CD14-positive monocyte (primary cell): ENCODE measurements at regions not wholly inside any gene's neighbourhood (a gene's known extent, or its start where the extent isn't known, plus 50 kb on each side); places are given as distances from the start of the nearest gene placed in this dataset.

Source experiments
- DNase-seq, 3 donors: peaks; one replicate each; pipeline ENCODE4 v3.0.0-alpha.2; 2011 to 2022
- H2AFZ ChIP-seq: 2 replicates; pipeline ENCODE4 v1.6.0; 2012; ENCODE audit warnings: mild to moderate bottlenecking, low read depth, low read length, inconsistent platforms; ENCODE audit not compliant: insufficient read depth, poor library complexity, severe bottlenecking
- H3K27ac ChIP-seq, 2 donors: 1 replicate in 1 of 2; 2 replicates in 1 of 2; pipeline ENCODE4 v1.5.1; 2012 to 2013; ENCODE audit warnings: low read length in 2 of 2, control low read depth in 1 of 2, inconsistent platforms in 1 of 2, low read depth in 1 of 2, mild to moderate bottlenecking in 1 of 2
- H3K27me3 ChIP-seq, 2 donors: one replicate each; pipeline versions ENCODE4 v1.6.0 to v1.6.1; 2011 to 2013; ENCODE audit warnings: low read length in 2 of 2; ENCODE audit not compliant: control insufficient read depth in 2 of 2, insufficient read depth in 2 of 2
- H3K36me3 ChIP-seq, 2 donors: replicated peaks in 1 of 2; 1 replicate in 1 of 2; 2 replicates in 1 of 2; pipeline versions ENCODE4 v1.5.1 to v1.6.1; 2012 to 2013; ENCODE audit warnings: low read length in 2 of 2, control low read depth in 1 of 2, inconsistent platforms in 1 of 2, mild to moderate bottlenecking in 1 of 2; ENCODE audit not compliant: insufficient read depth in 2 of 2, control insufficient read depth in 1 of 2
- H3K4me1 ChIP-seq, 2 donors: 1 replicate in 1 of 2; 2 replicates in 1 of 2; pipeline versions ENCODE4 v1.5.1 to v1.6.1; 2012 to 2013; ENCODE audit warnings: low read length in 2 of 2, control low read depth in 1 of 2, inconsistent platforms in 1 of 2, mild to moderate bottlenecking in 1 of 2, moderate library complexity in 1 of 2; ENCODE audit not compliant: insufficient read depth in 2 of 2, control insufficient read depth in 1 of 2
- H3K4me2 ChIP-seq: replicated peaks from 2 replicates; pipeline ENCODE3; 2012; ENCODE audit warnings: low read length, moderate library complexity, mild to moderate bottlenecking; ENCODE audit not compliant: poor library complexity, severe bottlenecking; ENCODE audit errors: extremely low read depth
- H3K4me3 ChIP-seq, 3 experiments: fragments of 200-600 bp in 1 of 3; sonication (generic) in 1 of 3; replicated peaks in 1 of 3; 1 replicate in 2 of 3; 2 replicates in 1 of 3; pipeline ENCODE4 v1.5.1; 2011 to 2013; ENCODE audit warnings: low read length in 3 of 3, mild to moderate bottlenecking in 3 of 3, control low read depth in 2 of 3, low read depth in 2 of 3, inconsistent platforms in 1 of 3, moderate library complexity in 1 of 3
- H3K79me2 ChIP-seq: 2 replicates; pipeline ENCODE4 v1.6.0; 2012; ENCODE audit warnings: mild to moderate bottlenecking, control low read depth, inconsistent platforms, low read length, moderate library complexity; ENCODE audit not compliant: insufficient read depth
- H3K9ac ChIP-seq: 2 replicates; pipeline ENCODE4 v1.6.0; 2017; ENCODE audit warnings: low read length, mild to moderate bottlenecking; ENCODE audit not compliant: insufficient read depth, poor library complexity, severe bottlenecking
- H3K9me3 ChIP-seq, 2 donors: replicated peaks in 1 of 2; 1 replicate in 1 of 2; 2 replicates in 1 of 2; pipeline versions ENCODE4 v1.5.1 to v1.6.1; 2012 to 2013; ENCODE audit warnings: low read length in 2 of 2, control low read depth in 1 of 2; ENCODE audit not compliant: control insufficient read depth in 1 of 2, insufficient read depth in 1 of 2
- H4K20me1 ChIP-seq: 2 replicates; pipeline ENCODE4 v1.6.0; 2012; ENCODE audit warnings: mild to moderate bottlenecking, low read length, control low read depth, moderate library complexity; ENCODE audit not compliant: insufficient read depth
- H3K27ac Mint-ChIP-seq, 7 donors: one replicate each; pipeline ENCODE4 v1.8.0; 2020; ENCODE audit warnings: mild to moderate bottlenecking in 7 of 7, mixed read lengths in 7 of 7, moderate library complexity in 6 of 7, inconsistent platforms in 2 of 7
- H3K27me3 Mint-ChIP-seq, 3 donors: one replicate each; pipeline ENCODE4 v1.8.0; 2021 to 2022; ENCODE audit warnings: low read depth in 3 of 3, mild to moderate bottlenecking in 3 of 3, mixed read lengths in 3 of 3, moderate library complexity in 3 of 3, inconsistent platforms in 1 of 3
- H3K36me3 Mint-ChIP-seq, 2 donors: one replicate each; pipeline ENCODE4 v1.8.0; 2020; ENCODE audit warnings: mixed read lengths in 2 of 2, inconsistent platforms in 1 of 2, mild to moderate bottlenecking in 1 of 2
- H3K4me1 Mint-ChIP-seq: one replicate; pipeline ENCODE4 v1.8.0; 2020; ENCODE audit warnings: mild to moderate bottlenecking, mixed read lengths
- H3K4me3 Mint-ChIP-seq, 2 donors: one replicate each; pipeline ENCODE4 v1.8.0; 2020; ENCODE audit warnings: mild to moderate bottlenecking in 2 of 2, mixed read lengths in 2 of 2, moderate library complexity in 1 of 2
- H3K9me3 Mint-ChIP-seq, 7 donors: one replicate each; pipeline ENCODE4 v1.8.0; 2020 to 2022; ENCODE audit warnings: mixed read lengths in 7 of 7, mild to moderate bottlenecking in 6 of 7, moderate library complexity in 6 of 7, inconsistent platforms in 2 of 7
- CTCF ChIP-seq: fragments of 200-600 bp; IDR thresholded peaks from one replicate; pipeline ENCODE4 v1.8.0; 2022; ENCODE audit warnings: antibody characterized with exemption, mild to moderate bottlenecking
- WGBS: methylation state at CpG from one replicate; pipeline ENCODE4 v1.1.5; 2013; ENCODE audit warnings: missing lambda C conversion rate; ENCODE audit not compliant: insufficient coverage; 5-methylcytosine and 5-hydroxymethylcytosine counted together
- intact Hi-C, 2 donors: fragments of 100-400 bp; cut with micrococcal nuclease; formaldehyde crosslinking; loops; one replicate each; pipeline versions ENCODE4 v1.15.0 to v1.15.1; 2023

- no peaks in the 10 kb centered on the region for H3K4me1 ChIP-seq
- no peaks in the 10 kb centered on the region for H3K9me3 ChIP-seq
- intact Hi-C loops: no loop called here
- H3K4me3 ChIP-seq: no peak overlapping the region
- H3K9ac ChIP-seq: no peak overlapping the region
- no peak for DNase-seq
- no peaks in the 10 kb centered on the region for H3K4me1 Mint-ChIP-seq
- no peaks in the 10 kb centered on the region for H4K20me1 ChIP-seq
- H3K79me2 ChIP-seq: no peaks in the 10 kb centered on the region
- 86% methylated on average over 1 of the region's 2 CpGs for WGBS
- H3K4me3 Mint-ChIP-seq: no peak overlapping the region
- H3K4me2 ChIP-seq: no peak overlapping the region
- no peak overlapping the region for H2AFZ ChIP-seq
- H3K36me3 Mint-ChIP-seq: no peaks in the 10 kb centered on the region
- no peak overlapping the region for H3K27ac ChIP-seq
- no peaks in the 10 kb centered on the region for H3K27me3 ChIP-seq
- peaks cover 0 to 3% (median 0%) of the 10 kb centered on the region in 7 donors for H3K9me3 Mint-ChIP-seq
- H3K27ac Mint-ChIP-seq: peak overlapping the region in 1 of 7 donors; percentile 32
- peaks cover 0 to 2% (median 0%) of the 10 kb centered on the region in 3 donors for H3K27me3 Mint-ChIP-seq
- no peak for TF ChIP-seq CTCF
- no peaks in the 10 kb centered on the region for H3K36me3 ChIP-seq
Measured at GRCh38 chr5:155480731-155481131, 467.2 kb downstream of the KIF4B start.

- H3K27me3 Mint-ChIP-seq: peaks cover 0 to 3% (median 0%) of the 10 kb centered on the region in 3 donors
- no peaks in the 10 kb centered on the region for H3K4me1 Mint-ChIP-seq
- Histone ChIP-seq H2AFZ (no peak overlapping the region), H3K9me3 (no peaks in the 10 kb centered on the region), H4K20me1 (no peaks in the 10 kb centered on the region), H3K27ac (no peak overlapping the region), H3K27me3 (no peaks in the 10 kb centered on the region), H3K4me1 (no peaks in the 10 kb centered on the region), H3K4me2 (no peak overlapping the region), H3K4me3 (no peak overlapping the region), H3K36me3 (no peaks in the 10 kb centered on the region), H3K9ac (no peak overlapping the region), H3K79me2 (no peaks in the 10 kb centered on the region)
- H3K27ac Mint-ChIP-seq: no peak overlapping the region
- no peaks in the 10 kb centered on the region for H3K36me3 Mint-ChIP-seq
- peaks cover 0 to 4% (median 0%) of the 10 kb centered on the region in 7 donors for H3K9me3 Mint-ChIP-seq
- intact Hi-C loops: no loop called here
- no peak overlapping the region for H3K4me3 Mint-ChIP-seq
- no peak for TF ChIP-seq CTCF
- no CpG with 5 or more reads among the region's 1 CpG for WGBS
- DNase-seq: no peak
Measured at GRCh38 chr5:155481182-155481581, 467.6 kb downstream of the KIF4B start.
